Peyer's patch (tissue), 4 donors: ENCODE measurements at regions not wholly inside any gene's neighbourhood (a gene's known extent, or its start where the extent isn't known, plus 50 kb on each side); places are given as distances from the start of the nearest gene placed in this dataset.

ENCODE experiments used
- POLR2A ChIP-seq, 2 donors: fragments of 450-650 bp; IDR thresholded peaks; one replicate each; pipeline ENCODE4 v1.5.1; 2017; ENCODE audit warnings: antibody characterized with exemption in 2 of 2, mild to moderate bottlenecking in 2 of 2, moderate library complexity in 2 of 2
- TF ChIP-seq, protein P1 (sequence below), 6 experiments: fragments of 450-650 bp in 4 of 6; fragments of 200-600 bp in 2 of 6; sonication (generic) in 1 of 6; IDR thresholded peaks; one replicate each; pipeline ENCODE4 v1.5.1; 2017 to 2019; ENCODE audit warnings: antibody characterized with exemption in 6 of 6, mild to moderate bottlenecking in 3 of 6, moderate library complexity in 1 of 6

DNA sequence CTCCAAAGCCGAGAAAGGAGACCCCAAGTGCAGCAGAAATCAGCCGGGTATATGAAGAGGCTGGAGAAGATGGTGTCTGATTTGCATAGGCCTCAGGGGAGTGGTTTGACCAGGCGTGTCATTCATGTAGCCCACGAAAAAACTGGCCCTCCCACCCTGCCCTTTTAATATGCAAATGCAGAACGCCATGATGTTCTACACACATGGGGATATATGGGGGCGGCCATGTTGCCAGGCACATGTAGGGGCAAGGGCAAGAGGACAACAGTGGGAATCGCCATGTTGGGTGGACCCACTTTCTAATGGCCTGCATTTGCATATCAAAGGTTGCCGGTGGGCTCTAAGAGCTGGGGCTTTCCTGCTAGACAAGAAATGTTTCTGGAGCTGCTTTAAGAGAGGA lies 86.4 kb downstream of the ISX start:
- TF ChIP-seq, protein P1, sequence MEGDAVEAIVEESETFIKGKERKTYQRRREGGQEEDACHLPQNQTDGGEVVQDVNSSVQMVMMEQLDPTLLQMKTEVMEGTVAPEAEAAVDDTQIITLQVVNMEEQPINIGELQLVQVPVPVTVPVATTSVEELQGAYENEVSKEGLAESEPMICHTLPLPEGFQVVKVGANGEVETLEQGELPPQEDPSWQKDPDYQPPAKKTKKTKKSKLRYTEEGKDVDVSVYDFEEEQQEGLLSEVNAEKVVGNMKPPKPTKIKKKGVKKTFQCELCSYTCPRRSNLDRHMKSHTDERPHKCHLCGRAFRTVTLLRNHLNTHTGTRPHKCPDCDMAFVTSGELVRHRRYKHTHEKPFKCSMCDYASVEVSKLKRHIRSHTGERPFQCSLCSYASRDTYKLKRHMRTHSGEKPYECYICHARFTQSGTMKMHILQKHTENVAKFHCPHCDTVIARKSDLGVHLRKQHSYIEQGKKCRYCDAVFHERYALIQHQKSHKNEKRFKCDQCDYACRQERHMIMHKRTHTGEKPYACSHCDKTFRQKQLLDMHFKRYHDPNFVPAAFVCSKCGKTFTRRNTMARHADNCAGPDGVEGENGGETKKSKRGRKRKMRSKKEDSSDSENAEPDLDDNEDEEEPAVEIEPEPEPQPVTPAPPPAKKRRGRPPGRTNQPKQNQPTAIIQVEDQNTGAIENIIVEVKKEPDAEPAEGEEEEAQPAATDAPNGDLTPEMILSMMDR (IDR thresholded peaks at IDR 0.05) = no peak
- no peak for TF ChIP-seq POLR2A (IDR thresholded peaks at IDR 0.05)
